ENCODE measurements at regions not wholly inside any gene's neighbourhood (a gene's known extent, or its start where the extent isn't known, plus 50 kb on each side); places are given as distances from the start of the nearest gene placed in this dataset.

GRCh38 chr7:67821116-67821515 lies 824.5 kb downstream of the TYW1 start (continued):
- TF ChIP-seq CTBP2 (IDR thresholded peaks at IDR 0.05; ENCODE audit: borderline replicate concordance, insufficient read depth, insufficient read length, low read length) (no peak), CBX8 (IDR thresholded peaks at IDR 0.05; ENCODE audit: borderline replicate concordance, low read depth, low read length) (no peak)
- TF ChIP-seq, protein P1, sequence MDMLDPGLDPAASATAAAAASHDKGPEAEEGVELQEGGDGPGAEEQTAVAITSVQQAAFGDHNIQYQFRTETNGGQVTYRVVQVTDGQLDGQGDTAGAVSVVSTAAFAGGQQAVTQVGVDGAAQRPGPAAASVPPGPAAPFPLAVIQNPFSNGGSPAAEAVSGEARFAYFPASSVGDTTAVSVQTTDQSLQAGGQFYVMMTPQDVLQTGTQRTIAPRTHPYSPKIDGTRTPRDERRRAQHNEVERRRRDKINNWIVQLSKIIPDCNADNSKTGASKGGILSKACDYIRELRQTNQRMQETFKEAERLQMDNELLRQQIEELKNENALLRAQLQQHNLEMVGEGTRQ (IDR thresholded peaks at IDR 0.05; ENCODE audit: low read length) = no peak
- TF ChIP-seq, protein P2, sequence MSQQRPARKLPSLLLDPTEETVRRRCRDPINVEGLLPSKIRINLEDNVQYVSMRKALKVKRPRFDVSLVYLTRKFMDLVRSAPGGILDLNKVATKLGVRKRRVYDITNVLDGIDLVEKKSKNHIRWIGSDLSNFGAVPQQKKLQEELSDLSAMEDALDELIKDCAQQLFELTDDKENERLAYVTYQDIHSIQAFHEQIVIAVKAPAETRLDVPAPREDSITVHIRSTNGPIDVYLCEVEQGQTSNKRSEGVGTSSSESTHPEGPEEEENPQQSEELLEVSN (IDR thresholded peaks at IDR 0.05) = no peak

Measured in H1 (cell line).